Globus pallidus (tissue), 1 donor: ENCODE measurements at regions not wholly inside any gene's neighbourhood (a gene's known extent, or its start where the extent isn't known, plus 50 kb on each side); places are given as distances from the start of the nearest gene placed in this dataset.
A peak's percentile ranks its signal among the peaks of the same experiment; 100 is the strongest.
"Not testable (repeated sequence)": the region's sequence is repeated elsewhere in the genome, so short reads cannot be mapped to it uniquely, and the experiment has no call there.

ENCODE experiments used
- DNase-seq: peaks from one replicate; pipeline ENCODE4 v3.0.0-alpha.2; 2015; ENCODE audit warnings: low spot score

DNA sequence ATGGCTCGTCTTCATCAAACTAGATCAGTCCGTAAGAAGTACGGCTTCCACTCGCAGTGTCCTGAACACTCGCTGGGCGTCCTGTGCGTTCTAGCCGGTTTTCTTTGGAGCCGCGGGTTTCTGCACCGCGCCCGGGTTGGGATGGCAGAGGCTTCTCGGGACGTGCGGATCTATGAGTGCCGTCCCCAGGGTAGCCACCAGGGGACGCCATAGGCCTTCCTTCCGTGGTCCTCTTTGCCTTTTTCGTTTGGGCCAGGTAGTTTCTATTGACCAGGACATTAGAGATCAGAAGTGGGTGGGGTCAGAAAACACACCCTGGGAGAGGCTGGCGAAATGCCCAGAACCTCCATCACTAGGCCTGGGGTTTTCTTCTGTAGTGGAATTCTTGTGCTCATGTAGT is 273.8 kb downstream of the FAM72C start:
- no peak for DNase-seq

DNA sequence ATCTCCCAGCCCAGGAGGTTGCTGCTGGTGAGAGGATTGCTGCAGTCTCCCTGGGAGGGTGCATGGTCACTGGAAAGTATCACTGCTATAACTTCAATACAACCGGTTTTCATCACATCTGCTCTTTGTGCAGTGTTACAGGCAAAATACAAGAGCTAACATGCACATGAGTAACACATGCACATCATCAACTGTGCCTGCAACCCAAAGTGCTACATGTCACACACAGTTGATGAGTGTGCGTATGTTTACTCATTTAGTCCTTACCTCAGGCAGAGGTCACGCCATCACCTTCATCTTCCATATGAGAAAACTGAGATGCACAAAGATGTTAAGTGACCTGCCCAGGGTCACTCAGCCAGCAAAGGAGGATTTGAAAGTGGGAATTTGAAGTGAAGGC is 277.7 kb downstream of the FAM72C start:
- no peak for DNase-seq

DNA sequence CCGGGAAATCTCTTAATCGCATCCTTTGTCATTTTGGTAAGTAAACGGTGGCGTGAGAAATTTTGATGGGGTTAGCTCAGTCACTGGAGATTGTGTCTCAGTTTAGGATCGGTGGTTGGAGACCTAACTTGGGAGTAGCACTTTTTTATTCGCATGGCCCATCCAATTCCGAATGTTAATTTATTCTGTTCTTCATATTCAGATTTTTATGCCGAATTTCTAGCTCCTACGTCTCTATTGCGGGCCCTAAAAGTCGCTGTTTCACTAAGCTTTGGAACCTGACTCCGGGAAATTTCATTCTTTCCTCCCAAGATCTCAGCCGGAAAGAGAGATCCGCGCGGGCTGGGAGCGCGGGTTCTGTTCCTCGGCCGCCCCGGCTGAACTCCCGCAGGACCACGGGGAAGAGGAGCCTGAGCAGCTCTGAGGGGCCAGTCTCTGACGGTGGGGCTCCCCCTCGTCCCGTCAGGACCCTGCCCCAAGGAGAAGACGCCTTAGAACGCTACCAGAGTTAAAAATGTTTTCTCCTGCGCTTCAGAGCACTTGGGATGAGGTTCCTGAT is 279.7 kb downstream of the FAM72C start:
- no peak for DNase-seq

DNA sequence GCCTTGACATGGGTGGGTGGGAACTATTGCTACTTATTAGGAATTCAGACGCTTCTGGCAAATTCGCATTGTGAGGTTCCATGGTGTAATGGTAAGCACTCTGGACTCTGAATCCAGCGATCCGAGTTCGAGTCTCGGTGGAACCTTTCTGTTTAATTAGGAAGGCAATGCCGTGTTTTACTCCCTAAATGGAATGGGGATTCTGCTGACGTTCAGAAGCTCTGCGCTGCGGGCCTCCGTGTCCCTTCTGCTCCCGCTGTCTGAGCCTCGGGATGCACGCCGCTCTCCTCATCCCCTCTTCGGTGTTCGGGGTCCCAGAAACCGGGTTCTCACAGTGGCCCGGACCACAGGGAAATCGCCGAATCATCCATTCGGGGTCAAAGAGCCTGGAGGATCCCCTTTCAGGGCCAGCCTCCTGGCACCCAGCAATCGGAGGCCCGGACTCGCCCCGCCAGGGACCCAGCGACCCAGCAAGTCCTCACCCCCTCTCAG is 280.3 kb downstream of the FAM72C start:
- DNase-seq: no peak

DNA sequence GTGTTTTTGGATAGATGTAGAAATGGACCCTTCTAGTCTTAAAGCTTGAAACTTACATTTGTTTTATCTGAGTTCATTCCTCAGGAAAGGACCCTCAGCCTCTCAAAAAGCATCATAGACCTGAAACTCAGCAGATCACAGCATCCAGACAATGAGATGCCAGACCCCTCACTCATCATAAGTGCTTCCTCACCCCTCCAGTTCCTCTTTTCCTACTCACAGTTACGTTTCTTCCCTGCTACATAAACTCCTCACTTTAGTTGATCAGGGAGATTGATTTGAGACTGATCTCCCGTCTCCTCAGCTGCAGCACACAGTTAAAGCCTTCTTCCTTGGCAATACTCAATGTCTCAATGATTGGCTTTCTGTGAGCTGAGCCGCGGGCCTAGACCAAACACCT is 282.0 kb downstream of the FAM72C start:
- no peak for DNase-seq

DNA sequence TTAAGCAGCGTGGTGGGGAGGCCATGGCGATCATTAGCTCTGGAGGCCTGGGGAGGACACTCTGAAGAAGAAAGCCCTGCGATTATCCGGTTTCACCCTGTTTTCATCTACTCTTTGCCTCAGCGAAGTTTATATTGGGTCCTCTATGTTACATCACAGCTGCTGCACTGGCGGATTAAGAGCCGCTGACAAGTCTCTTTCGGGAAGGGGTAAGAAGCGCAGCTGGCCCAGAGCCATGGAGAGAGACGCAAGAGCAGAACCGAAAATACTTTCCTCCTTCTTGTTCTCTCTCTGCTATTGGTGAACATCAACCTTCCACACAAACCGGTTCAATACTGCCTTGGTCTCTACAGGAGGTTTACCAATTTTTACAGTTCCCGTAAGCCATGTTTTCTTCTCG is 291.5 kb downstream of the FAM72C start:
- no peak for DNase-seq

DNA sequence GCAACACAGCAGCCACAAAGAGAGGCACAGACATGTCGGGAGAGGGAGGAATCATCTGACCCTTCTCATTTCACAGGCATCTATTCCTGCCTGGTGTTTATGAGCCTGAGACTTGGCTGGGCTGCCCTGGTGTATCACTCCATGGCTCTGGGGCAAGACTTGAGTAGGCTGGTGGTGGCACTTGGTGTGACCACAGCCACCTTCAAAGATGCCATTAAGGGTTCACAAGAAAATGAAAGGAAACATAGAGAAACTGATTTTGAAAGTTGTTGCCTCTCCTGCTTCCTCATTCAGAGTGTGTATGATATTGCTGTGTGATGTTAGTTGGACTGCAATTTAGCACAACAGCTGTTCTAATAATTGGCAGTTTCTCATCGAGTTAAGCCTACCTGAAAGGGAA is 298.8 kb downstream of the FAM72C start:
- no peak for DNase-seq

DNA sequence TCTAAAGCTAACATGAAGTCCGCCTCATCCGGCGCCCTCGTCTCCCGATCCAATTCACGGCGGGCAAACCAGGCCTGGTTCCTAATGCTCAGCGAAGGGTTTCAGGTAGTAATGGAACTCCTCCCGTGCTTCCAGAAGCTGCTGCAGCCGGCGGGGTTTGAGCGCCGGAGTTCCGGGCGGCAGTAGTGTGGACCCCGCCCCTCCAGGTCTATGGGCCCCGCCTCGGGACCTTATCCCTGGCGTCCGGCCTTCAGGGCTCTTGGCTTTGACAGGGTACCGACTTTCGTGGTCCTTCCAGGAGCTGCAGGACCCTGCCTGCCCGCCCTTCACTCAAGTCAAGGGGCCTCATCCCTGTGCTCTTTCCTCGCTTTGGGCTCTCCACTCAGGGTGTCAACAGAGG is 304.1 kb downstream of the FAM72C start:
- no peak for DNase-seq

DNA sequence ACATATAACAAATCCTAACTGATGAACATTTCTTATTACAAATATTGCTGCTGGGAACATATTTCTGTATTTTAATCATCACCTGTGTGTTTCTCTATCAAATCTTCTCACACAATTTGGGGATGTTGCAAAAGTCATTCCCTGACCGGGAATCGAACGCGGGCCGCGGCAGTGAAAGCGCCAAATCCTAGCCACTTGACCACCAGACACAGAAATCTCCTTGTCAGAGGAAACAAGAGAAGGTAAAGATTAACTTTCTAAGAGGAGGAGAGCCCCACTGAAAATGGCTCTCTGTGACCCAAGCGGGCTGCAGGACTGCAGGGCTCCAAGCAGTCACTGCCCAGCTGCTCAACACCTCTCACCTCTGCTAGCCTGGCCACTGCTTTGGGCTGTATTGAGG is 304.9 kb downstream of the FAM72C start:
- no peak for DNase-seq

DNA sequence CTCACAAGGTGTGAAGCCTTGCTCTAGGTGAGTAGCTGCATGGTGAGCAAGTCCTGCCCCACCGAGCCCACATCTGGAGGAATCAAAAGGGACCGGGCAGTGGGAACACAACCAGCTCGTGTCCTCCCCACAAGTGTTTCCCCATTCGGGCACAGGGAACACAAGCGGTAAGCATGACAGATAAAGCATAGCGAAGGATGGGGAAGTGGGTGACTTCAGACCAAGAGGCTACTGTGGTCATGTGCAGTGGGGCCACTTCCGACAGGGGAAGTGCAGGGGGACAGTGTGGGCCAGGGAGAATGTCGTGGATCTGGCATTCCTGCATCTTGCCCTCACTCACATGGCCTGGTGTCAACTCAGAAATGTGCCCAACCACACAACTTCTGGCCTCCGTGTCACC is 306.2 kb downstream of the FAM72C start:
- peak; percentile 34 for DNase-seq

DNA sequence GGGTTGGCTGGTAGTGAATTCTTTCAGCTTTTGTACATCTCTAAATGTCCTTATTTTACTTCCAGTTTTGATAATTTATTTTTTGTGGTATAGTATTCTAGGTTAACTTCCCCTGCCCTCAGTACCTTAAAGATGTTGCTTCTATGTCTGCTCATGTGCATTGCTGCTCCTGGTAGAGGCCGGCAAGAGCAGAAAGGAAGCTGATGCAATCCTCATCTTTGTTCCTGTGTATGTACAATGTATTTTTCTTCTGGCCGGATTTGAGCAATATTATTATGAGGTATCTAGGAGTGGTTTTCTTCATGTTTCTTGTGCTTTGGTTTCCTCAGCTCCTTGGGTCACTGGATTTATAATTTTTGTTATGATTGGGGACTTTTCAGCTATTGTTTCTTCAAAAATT is 308.7 kb downstream of the FAM72C start:
- not testable (repeated sequence) for DNase-seq

DNA sequence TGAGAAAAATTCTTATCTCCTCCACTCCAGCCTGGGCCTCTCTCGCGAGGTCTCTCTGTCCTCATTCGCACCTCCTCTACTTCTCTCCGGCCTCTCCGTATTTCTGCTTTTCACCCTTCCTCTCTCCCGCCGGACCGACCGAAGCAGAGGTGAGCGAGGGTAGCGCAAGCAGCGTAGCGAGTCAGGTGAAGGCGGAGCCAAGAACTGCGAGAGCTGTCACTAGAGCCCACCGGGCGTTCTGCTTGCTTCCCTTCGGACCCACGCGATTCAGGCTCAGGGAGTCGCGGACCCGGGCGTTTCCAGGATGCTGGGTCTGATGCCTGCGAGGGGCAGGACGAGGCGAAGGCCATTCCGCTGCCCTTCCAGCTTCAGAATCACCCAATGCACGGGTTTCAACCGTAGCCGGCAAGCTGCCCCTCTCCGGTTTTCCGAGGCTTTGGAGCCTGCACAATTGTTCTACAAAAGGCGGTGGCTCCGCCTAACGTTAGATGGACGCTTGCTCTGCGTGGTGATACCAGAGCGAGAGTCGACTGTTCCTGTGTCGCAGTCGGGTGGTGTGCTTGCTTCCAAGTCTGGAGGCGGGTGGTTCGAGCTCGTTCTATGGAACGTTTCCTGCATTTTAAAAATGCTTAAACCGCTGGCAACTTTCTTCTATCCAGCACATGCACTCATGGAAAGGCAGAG is 310.2 kb downstream of the FAM72C start:
- no peak for DNase-seq

DNA sequence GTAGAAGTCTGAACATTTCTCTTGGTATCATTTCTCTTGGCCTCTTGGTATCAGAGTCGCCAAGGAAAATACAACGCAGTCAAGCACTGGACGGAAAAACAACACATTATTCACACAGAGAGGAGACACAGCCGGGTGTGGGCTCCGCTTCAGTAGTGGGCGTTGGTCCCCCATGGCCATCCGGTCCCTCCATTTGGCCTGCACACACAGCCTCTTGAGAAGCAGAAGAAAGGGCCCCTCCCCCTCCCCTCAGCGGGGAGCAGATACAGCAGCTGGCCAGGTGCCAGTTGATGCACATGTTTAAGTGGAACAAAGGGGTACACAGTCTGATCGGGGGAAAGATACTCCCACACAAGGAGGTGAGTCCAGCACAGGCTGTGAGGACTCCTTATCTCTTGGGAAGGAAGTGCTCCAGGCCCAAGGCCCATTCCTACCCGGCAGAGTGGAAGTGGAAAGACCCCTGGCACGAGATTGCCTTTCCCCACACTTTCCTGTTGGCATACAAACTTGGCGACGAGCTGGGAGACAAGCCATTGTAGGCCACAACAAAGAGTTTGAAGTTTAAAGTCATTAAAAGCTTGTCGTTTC is 311.3 kb downstream of the FAM72C start:
- DNase-seq: no peak

DNA sequence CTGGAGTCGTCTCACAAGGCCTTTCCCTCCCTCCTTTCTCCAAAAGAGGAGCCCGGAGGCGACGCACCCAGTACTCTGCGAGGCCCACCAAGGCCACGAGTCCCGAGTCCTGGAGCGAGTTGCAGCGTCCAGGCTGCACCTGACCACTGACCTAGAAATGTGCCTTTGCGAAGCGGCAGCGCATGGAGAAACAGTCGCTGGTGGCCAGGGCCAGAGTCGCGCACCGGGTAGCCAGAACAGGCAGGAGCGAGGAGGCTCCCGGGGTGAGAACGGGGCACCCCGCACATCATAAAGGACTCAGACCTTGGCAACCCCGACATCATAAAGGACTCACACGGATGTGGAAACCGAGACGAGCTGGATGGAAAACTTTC is 318.4 kb downstream of the FAM72C start:
- DNase-seq: no peak

DNA sequence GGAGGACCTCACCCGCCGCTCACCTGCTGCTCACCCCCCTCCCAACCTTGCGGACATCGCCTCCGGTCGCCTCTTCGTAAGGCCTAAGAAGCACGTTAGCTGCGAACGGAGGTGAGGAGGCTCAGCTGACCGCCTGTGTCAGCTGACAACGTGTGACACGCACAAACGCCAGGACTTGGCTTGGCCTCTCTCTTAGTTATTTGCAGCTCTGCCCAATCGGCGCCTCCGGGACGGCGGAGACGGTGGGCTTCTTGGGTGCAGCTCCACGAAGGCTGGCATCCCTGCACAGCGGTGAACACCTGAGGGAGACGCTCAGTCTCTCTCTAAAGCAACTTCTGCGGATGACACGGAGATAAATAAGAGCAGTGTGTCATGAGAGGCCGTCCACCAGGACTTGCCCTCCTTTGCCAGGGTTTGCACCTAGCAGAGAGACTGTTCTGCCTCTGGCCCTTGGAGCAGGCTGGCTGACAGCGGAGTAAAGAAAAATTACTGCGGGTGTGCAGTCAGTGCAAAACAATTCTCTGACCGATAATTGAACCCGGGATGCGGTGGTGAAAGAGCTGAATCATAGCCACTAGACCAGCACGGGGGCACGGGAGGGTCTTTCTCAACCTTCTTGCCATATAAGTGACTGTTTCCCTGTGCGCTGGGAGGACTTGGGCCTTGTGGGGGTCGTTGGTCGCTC is 318.9 kb downstream of the FAM72C start:
- no peak for DNase-seq

DNA sequence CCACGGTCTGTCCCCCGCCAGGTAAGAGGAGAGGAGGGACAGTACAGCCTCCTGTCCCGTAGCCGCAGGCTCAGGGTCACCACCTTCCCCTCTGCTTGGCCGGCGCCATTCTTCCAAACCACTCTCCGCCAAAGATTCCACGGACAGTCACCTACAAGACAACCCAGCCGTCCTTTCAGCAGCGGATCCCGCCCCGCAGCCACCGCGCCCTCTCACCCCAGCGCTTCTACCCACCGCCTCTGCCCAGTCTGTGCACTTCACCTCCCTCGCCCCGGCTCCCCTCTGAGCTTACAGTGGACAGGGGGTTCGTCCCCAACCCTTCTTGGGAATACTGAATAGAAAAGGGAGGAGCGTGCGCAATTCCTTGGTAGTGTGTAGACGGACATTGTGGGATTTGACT is 319.6 kb downstream of the FAM72C start:
- DNase-seq: no peak

DNA sequence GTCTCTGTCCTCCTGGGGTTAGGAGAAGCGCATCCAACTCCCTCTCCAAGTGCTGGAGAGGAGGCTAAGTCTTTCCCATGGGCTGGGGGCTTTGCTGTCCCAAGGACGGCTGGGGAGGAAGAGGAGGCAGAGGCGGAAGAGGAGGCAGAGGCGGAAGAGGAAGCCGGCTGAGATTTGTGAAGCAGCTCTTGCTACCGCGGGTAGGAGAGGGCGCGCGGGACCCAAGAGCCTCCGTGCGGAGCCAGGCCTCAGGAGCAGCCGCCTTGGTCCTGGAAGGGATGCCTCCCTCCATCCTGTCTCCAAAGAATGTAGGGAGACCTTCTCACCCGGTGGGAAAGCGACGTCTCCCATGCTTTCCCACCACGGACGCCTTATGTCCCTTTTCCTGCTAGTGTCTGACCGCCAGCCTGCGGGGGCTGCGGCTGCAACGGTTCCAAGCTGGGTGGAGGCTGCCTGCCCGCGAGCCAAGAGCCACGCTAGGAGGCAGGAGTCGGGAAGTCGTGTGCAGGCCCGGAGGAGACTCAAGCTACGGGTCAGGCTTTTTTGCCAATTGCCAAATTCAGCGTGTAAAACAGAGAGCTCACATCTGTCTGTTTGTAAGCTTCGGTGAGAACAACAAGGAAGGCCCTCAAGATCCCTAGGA is 320.3 kb downstream of the FAM72C start:
- DNase-seq: no peak

DNA sequence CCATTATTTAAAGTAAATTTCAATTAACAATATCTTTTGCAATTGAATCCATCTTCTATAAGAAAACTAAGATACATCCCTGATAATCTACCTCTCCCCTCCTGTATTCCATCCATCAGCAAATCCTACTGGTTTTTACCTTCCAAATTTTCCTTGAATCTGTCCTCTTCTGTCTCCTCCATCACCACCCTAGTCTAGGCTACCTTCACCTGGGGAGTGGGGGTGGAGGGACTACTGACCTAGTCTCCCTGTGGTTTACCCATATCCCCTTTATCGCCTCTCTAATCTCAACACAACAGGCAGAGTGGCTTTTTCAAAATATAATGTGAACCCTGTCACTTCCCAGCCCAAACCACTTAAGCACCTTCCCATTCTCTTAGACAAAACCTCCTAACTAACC is 327.8 kb downstream of the FAM72C start:
- DNase-seq: not testable (repeated sequence)

DNA sequence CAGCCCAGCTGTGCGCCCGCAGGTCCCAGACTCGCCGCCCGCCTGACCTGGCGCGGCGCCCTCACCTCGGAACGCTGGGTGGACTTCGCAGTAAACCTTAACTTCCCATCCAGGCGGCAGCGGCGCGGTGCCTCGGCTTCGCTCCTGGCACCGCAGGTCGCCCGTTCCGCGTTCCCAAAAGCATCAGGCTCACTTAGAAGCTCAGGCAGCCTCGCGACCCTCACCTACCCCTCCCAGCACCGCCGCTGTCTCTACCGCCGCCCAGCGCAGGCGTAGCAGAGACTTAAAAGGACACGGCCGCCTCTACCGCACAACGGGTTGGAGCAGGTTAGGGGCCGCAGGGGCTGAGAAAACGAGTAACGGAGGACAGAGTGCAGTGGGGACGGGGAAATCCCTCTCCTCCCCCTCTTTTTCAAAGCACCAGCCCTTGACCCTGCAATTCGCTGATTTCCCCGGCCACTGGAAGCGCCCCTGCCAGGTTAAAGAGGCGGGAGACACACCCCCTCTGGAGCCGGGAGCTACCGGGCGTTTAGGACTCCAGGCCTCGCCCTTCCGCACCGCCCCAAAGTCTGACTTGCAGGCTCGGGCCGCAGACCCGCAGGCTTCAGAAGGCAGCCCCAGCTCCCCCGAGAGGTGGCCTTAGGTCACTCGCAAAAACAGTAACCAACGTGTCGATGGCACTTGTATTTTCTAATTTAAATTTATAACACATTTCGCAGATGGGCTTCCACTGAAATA is 328.5 kb downstream of the FAM72C start:
- no peak for DNase-seq

DNA sequence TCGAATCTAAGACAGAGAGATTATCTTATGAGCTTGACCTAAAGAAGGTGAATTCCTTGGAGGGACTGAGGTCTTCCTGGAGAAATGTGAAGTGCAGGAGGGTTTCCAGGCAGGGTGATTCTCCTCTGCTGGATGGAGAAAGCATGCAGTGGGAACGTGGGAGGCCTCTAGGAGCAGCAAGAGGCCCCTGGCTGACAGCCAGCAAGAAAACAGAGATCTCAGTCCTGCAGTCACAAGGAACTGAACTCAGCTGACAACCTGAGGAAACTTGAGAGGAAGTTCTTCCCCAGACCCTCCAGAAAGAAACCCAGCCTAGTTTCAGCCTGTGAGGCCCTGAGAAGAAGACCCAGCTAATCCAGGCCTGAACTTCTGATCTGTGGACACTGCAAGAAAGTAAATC is 345.9 kb downstream of the FAM72C start:
- peak; percentile 38 for DNase-seq

DNA sequence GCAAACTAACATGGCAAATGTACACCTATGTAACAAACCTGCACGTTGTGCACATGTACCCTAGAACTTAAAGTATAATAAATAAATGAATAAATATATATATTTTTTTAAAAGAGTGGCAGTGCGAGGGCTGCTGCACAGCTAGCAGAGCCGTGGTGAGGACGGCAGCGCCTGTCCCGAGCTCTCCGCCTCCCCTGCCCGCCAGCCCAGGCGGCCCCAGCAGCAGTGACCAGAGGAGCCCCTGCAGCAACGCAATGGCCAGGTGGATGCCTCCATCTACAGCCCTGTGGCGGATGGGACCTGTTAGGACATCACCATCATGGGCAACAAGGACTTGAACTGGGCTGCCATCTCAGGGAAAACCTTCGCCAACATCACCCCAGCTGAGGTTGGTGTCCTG is 351.9 kb downstream of the FAM72C start:
- no peak for DNase-seq

DNA sequence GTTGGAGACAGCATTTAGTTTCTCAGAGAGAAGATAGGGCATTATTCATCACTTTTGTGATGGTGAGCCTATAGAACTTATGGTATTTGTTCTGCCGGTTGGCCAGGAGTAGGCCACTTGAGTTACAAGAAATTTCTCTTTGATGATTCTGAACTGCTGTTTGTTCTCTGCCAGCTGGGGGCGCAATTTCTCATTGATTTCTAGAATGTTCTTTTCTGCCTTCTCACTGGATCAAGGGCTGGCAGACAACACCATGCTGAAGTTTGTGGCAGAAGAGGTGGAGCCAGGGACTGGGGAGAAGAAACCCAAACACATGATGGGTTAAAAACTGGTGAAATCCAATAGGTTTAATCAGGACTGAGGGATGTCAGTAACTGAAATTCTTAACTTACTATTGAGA is 360.6 kb downstream of the FAM72C start:
- no peak for DNase-seq
